MM.1S (cell line): ENCODE measurements at regions not wholly inside any gene's neighbourhood (a gene's known extent, or its start where the extent isn't known, plus 50 kb on each side); places are given as distances from the start of the nearest gene placed in this dataset.

Source experiments
- DNase-seq: peaks from one replicate; pipeline ENCODE4 v3.0.0-alpha.2; 2015
- H2AFZ ChIP-seq: fragments of 300-600 bp; sonication (generic); 2 replicates; pipeline ENCODE4 v1.6.0; 2016; ENCODE audit warnings: antibody characterized with exemption, low read length
- H3F3A ChIP-seq: fragments of 300-600 bp; sonication (generic); 2 replicates; pipeline ENCODE4 v1.6.1; 2016; ENCODE audit warnings: mild to moderate bottlenecking, antibody characterized with exemption, low read length, moderate library complexity, mixed read lengths; ENCODE audit not compliant: insufficient read depth
- H3K27ac ChIP-seq: fragments of 300-600 bp; sonication (generic); 2 replicates; pipeline ENCODE4 v1.5.1; 2016; ENCODE audit warnings: mild to moderate bottlenecking, low read length
- H3K27me3 ChIP-seq: fragments of 300-600 bp; sonication (generic); replicated peaks from 2 replicates; pipeline ENCODE4 v1.6.0; 2016; ENCODE audit warnings: low read length; ENCODE audit not compliant: insufficient read depth
- H3K36me3 ChIP-seq: fragments of 300-600 bp; sonication (generic); replicated peaks from 2 replicates; pipeline ENCODE4 v1.6.1; 2016; ENCODE audit warnings: mild to moderate bottlenecking, low read length, mixed read lengths; ENCODE audit not compliant: insufficient read depth
- H3K4me1 ChIP-seq: fragments of 300-600 bp; sonication (generic); 2 replicates; pipeline ENCODE4 v1.6.1; 2016; ENCODE audit warnings: low read length, mixed read lengths
- H3K4me2 ChIP-seq: fragments of 300-600 bp; sonication (generic); 2 replicates; pipeline ENCODE4 v1.6.0; 2016; ENCODE audit warnings: low read depth, low read length
- H3K4me3 ChIP-seq: fragments of 300-600 bp; sonication (generic); 2 replicates; pipeline ENCODE4 v1.5.1; 2016; ENCODE audit warnings: low read length, mixed read lengths
- H3K79me2 ChIP-seq: fragments of 300-600 bp; sonication (generic); 2 replicates; pipeline ENCODE4 v1.6.1; 2016; ENCODE audit warnings: mixed run types, low read length, mixed read lengths
- H3K9ac ChIP-seq: fragments of 300-600 bp; sonication (generic); 2 replicates; pipeline ENCODE4 v1.6.1; 2016; ENCODE audit warnings: low read length, mixed read lengths
- H3K9me2 ChIP-seq: fragments of 300-600 bp; sonication (generic); replicated peaks from 2 replicates; pipeline ENCODE4 v1.6.1; 2016; ENCODE audit warnings: mild to moderate bottlenecking, low read length, mixed read lengths; ENCODE audit not compliant: insufficient read depth
- H3K9me3 ChIP-seq: fragments of 300-600 bp; sonication (generic); replicated peaks from 2 replicates; pipeline ENCODE4 v1.6.1; 2016; ENCODE audit warnings: mild to moderate bottlenecking, low read length, mixed read lengths; ENCODE audit not compliant: insufficient read depth
- H4K20me1 ChIP-seq: fragments of 300-600 bp; sonication (generic); 2 replicates; pipeline ENCODE4 v1.6.1; 2016; ENCODE audit warnings: mild to moderate bottlenecking, low read length, moderate library complexity, mixed read lengths; ENCODE audit not compliant: insufficient read depth
- EZH2 ChIP-seq: fragments of 300-600 bp; sonication (generic); optimal IDR thresholded peaks from 2 replicates; pipeline ENCODE3; 2017; ENCODE audit warnings: low read depth, mild to moderate bottlenecking, antibody characterized with exemption, low read length, mixed read lengths
- EZH2phosphoT487 ChIP-seq: fragments of 300-600 bp; sonication (generic); IDR thresholded peaks from 2 replicates; pipeline ENCODE4 v1.6.1; 2018; ENCODE audit warnings: antibody characterized with exemption, low read length
- TF ChIP-seq, protein P1 (sequence below): fragments of 300-600 bp; sonication (generic); IDR thresholded peaks from 2 replicates; pipeline ENCODE4 v1.5.1; 2016; ENCODE audit warnings: antibody characterized with exemption, low read length, mixed read lengths

DNA sequence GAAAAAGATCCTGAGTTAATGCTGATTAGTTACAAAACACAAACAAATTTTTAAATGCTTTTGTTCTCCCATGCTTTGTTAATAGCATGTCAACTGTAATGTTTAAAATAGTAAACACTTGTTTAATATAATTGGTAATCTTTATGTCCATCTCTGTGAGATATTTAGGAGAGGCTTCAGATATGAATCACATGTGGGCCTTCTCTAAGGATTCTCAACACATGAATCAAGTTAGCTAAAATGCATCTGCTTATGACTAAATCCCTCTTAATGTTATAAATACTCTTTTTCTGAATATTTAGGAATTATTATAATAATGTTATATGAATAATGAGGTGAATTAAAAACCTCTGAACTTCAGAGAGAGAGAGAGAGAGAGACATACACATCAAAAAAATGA lies 345.9 kb upstream of the MANEA start:
- no peak for DNase-seq
- no peaks in the 10 kb centered on the region for H3K4me1 ChIP-seq
- H3K4me2 ChIP-seq: no peak overlapping the region
- no peak overlapping the region for H3K27ac ChIP-seq
- no peaks in the 10 kb centered on the region for H3K9me3 ChIP-seq
- no peaks in the 10 kb centered on the region for H3K9me2 ChIP-seq
- no peak overlapping the region for H3K4me3 ChIP-seq
- H3K9ac ChIP-seq: no peak overlapping the region
- H3F3A ChIP-seq: no peaks in the 10 kb centered on the region
- no peaks in the 10 kb centered on the region for H3K79me2 ChIP-seq
- no peaks in the 10 kb centered on the region for H3K27me3 ChIP-seq
- H3K36me3 ChIP-seq: no peaks in the 10 kb centered on the region
- H4K20me1 ChIP-seq: no peaks in the 10 kb centered on the region
- TF ChIP-seq EZH2 (no peak), EZH2phosphoT487 (no peak)
- TF ChIP-seq, protein P1, sequence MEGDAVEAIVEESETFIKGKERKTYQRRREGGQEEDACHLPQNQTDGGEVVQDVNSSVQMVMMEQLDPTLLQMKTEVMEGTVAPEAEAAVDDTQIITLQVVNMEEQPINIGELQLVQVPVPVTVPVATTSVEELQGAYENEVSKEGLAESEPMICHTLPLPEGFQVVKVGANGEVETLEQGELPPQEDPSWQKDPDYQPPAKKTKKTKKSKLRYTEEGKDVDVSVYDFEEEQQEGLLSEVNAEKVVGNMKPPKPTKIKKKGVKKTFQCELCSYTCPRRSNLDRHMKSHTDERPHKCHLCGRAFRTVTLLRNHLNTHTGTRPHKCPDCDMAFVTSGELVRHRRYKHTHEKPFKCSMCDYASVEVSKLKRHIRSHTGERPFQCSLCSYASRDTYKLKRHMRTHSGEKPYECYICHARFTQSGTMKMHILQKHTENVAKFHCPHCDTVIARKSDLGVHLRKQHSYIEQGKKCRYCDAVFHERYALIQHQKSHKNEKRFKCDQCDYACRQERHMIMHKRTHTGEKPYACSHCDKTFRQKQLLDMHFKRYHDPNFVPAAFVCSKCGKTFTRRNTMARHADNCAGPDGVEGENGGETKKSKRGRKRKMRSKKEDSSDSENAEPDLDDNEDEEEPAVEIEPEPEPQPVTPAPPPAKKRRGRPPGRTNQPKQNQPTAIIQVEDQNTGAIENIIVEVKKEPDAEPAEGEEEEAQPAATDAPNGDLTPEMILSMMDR: no peak
- no peak overlapping the region for H2AFZ ChIP-seq

DNA sequence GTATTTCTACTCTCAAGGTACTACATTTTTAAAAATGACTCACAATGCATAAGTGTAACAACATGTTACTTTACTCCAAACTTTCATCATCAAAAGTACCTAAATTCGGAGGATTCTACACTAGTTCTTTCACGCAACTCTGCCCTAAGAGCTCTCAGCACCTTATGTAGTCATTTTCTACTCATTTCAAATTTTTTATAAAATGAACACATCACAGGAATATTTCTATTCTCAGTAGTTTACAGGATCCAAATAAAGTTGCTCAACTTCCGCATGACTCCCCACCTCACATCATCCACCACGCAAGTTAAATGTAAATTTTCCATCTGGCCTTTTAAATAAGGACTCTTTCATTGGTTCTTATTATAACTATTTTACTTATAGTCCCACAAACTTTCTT lies 344.9 kb upstream of the MANEA start:
- Histone ChIP-seq H3K79me2 (no peaks in the 10 kb centered on the region), H3K4me2 (no peak overlapping the region), H3K27me3 (no peaks in the 10 kb centered on the region), H4K20me1 (no peaks in the 10 kb centered on the region), H3K36me3 (no peaks in the 10 kb centered on the region), H3K27ac (no peak overlapping the region), H3K4me1 (no peaks in the 10 kb centered on the region), H3K9ac (no peak overlapping the region), H3K9me3 (no peaks in the 10 kb centered on the region), H3K4me3 (no peak overlapping the region), H2AFZ (no peak overlapping the region), H3K9me2 (no peaks in the 10 kb centered on the region), H3F3A (no peaks in the 10 kb centered on the region)
- no peak for TF ChIP-seq EZH2
- TF ChIP-seq EZH2phosphoT487: no peak
- TF ChIP-seq, protein P1: no peak
- DNase-seq: no peak

DNA sequence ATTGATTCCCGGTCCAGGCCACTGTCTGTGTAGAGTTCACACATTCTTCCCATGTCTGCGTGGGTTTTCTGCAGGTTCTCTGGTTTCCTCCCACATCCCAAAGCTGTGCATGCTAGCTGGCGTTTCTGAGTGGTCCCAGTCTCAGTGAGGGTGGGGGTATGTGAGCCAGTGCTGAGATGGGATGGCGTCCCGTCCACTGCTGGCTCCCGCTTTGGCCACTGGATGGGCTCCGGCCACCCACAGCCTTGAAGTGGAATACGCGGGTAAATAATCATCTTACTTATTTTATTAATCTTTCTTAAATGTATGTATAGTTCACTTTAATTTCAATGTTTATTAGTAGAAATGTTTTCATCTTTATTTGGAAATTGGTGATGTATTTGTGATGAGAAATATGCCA lies 343.5 kb upstream of the MANEA start:
- H3K9me2 ChIP-seq: no peaks in the 10 kb centered on the region
- H3K9ac ChIP-seq: no peak overlapping the region

More for the DNA sequence above, 343.5 kb upstream of the MANEA start:
- H3K27me3 ChIP-seq: no peaks in the 10 kb centered on the region
- no peak overlapping the region for H2AFZ ChIP-seq
- no peaks in the 10 kb centered on the region for H3K9me3 ChIP-seq
- DNase-seq: no peak
- no peaks in the 10 kb centered on the region for H3K36me3 ChIP-seq
- no peak overlapping the region for H3K4me2 ChIP-seq
- H3K4me1 ChIP-seq: no peaks in the 10 kb centered on the region
- TF ChIP-seq, protein P1: no peak
- TF ChIP-seq EZH2phosphoT487: no peak
- TF ChIP-seq EZH2: no peak
- no peak overlapping the region for H3K27ac ChIP-seq
- H4K20me1 ChIP-seq: no peaks in the 10 kb centered on the region
- no peaks in the 10 kb centered on the region for H3K79me2 ChIP-seq
- H3F3A ChIP-seq: no peaks in the 10 kb centered on the region
- no peak overlapping the region for H3K4me3 ChIP-seq
